SHP77 treated with DMSO at 0.1 percent for 48 hours (cell line): ENCODE measurements at regions not wholly inside any gene's neighbourhood (a gene's known extent, or its start where the extent isn't known, plus 50 kb on each side); places are given as distances from the start of the nearest gene placed in this dataset.
"Not testable (repeated sequence)": the region's sequence is repeated elsewhere in the genome, so short reads cannot be mapped to it uniquely, and the experiment has no call there.

ENCODE experiments used
- DNase-seq: peaks from one replicate; lab custom pipeline; 2025; lab: John Stamatoyannopoulos, UW

DNA sequence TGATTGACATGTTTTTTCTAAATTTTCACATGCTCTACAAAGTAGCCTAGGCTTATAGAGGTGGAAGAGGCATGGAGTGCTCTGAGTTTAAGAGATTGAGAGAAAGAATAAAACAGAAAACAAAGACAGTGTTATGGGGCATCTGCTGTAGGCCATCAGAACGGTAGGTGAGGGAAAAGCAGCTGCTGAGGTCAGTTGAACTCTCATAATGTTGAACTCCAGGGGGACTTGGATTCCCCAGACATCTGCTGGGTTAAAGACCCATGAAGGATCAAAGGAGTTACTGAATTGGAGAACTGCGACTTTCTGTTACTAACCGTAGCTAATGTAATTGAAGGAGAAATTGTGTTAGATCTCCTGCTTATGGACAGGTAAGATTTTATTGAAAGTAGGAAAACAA is 333.9 kb downstream of the TFAP2B start:
- no peak for DNase-seq

DNA sequence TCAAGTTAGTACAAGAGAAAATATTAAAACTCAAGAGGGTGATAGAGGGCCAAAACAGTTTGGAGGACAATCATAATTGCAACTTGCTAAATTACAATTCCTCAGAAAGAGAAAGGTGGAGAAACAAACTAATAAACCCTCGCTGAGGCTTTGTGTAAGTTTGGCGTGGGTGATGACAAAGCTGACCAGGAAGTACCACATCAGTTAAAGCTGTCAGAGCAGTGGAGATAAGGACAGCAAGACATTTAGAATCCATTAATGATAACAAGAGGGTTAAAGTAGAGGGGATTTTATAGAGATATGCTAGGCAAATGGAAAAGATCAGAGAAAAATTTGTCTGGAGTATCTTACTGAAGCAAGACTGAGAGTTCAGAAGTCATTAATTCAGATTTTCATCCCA is 334.4 kb downstream of the TFAP2B start:
- DNase-seq = no peak

GRCh38 chr6:51154925-51155324 is 336.3 kb downstream of the TFAP2B start:
- DNase-seq = not testable (repeated sequence)

DNA sequence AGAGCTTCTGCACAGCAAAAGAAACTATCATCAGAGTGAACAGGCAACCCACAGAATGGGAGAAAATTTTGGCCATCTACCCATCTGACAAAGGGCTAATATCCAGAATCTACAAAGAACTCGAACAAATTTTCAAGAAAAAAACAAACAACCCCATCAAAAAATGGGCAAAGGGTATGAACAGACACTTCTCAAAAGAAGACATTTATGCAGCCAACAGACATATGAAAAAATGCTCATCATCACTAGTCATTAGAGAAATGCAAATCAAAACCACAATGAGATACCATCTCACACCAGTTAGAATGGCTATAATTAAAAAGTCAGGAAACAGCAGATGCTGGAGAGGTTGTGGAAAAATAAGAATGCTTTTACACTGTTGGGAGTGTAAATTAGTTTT is 340.6 kb downstream of the TFAP2B start:
- not testable (repeated sequence) for DNase-seq

GRCh38 chr6:51161752-51162151 is 343.1 kb downstream of the TFAP2B start:
- DNase-seq = no peak

DNA sequence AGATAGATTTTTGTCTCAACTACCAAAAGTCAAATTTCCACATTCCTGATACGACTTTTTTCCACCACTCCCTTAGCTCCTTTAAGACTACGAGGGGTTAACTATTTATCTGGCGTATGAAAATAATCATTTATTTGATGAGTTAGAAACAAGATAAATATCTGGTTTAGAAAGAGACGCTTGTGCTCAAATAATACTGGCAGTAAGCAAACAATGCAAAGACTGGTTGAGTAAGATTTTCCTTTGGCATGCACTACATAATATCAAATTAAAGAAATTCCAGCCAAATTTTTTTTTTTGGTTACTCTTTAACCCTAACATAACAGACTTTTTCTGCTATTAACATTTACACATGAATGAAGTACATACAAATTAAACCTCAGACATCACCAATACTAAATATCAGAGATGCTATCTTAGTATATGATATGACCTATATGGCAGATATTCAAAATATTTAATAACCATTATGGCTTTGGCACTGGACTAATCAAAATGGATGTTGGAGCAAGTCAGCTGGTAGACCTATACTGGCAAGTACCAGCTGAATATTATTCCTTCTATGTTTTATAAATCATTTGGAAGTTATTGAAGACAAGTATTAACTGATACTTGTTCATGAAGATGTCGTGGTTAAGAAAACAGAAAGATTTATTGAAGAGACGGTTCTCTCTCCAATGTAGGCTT is 345.3 kb downstream of the TFAP2B start:
- no peak for DNase-seq

DNA sequence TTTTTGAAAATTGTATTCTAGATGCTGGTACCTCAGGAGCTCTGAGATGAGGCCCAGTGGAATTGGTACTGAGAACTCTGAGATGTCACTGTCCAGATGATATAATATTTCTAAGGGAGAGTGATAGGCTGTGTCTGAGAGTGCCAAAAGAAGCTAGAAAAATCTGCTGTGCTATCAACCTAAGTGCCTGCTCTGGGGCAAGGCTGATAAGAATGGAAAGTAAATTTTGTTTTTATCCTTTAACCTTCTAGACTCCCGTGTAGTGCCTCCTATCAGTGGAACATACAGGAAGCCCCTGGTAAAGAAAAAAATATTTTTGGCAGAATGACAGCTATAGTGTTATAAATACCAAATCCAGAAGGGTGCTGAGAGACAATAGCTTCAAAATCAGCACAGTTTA is 348.2 kb downstream of the TFAP2B start:
- no peak for DNase-seq

- DNase-seq = no peak
Observed at GRCh38 chr6:51167468-51167867, 348.8 kb downstream of the TFAP2B start.

DNA sequence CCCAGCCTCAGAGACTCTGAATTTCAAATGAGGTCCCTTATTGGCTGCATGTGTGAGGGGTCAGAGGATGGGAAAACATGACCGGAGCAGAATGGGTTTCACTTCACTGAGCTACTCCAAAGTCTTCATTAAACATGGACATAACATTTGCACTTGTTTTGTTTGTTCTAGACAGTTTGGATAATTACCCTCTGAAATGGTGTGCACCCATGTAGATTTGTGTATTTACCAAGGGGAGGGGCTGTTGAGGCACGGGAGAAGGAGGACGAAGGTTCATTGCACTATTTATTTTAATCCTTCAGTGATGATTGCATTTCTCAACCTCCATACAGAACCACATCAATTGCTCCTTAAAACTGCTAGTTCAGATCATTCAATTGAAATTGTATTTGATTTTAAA is 364.2 kb downstream of the TFAP2B start:
- no peak for DNase-seq

- DNase-seq = no peak
Observed at GRCh38 chr6:51184046-51184445, 365.4 kb downstream of the TFAP2B start.

DNA sequence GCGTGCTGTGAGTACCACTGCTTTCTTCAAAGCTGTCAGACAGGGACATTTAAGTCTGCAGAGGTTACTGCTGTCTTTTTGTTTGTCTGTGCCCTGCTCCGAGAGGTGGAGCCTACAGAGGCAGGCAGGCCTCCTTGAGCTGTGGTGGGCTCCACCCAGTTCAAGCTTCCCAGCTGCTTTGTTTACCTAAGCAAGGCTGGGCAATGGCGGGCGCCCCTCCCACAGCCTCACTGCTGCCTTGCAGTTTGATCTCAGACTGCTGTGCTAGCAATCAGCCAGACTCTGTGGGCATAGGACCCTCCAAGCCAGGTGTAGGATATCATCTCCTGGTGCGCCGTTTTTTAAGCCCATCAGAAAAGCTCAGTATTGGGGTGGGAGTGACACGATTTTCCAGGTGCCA is 374.5 kb downstream of the TFAP2B start:
- DNase-seq = not testable (repeated sequence)

DNA sequence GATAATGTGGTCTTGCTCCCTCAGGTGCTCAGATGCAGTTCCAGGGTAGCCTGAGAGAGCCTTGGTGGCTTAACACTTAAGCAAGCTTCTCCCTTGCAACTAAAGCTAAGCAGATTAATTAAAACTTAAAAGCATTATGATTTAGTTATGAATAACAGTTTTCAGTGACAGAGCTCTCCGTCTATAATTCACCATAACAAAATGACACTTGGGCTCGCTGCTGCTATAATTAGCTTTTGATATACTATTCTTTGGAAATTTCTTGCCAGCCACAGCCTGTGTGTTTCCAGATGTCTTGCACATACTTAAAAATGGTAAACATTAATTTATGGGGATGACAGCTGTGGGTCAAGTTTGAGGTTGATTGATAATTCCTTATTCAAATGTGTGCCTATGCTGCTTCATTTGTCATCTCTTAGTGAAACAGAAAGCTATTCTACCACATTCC is 380.5 kb downstream of the TFAP2B start:
- DNase-seq = no peak

GRCh38 chr6:51199733-51200260 is 381.1 kb downstream of the TFAP2B start:
- no peak for DNase-seq

- no peak for DNase-seq
Observed at GRCh38 chr6:51200676-51201075, 382.0 kb downstream of the TFAP2B start.

GRCh38 chr6:51202653-51203052 is 384.0 kb downstream of the TFAP2B start:
- DNase-seq = not testable (repeated sequence)

DNA sequence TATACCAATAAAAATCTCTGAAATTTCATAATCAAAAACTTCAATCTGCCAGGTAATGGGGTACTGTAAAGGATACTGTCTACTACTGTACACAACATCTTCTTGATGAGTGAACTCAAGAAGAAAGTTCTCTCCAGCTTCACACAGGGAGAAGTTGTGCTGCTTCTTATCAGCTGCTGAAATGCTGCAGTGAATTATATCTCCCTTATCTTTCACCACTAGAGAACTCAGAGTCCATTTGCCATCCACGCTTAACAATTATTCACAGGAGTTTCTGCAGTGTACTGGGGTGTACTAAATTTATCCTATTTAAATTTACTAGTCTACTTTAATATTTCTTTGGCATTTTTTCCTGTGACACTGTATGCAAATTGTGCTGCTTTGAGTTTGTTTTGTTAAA is 384.8 kb downstream of the TFAP2B start:
- DNase-seq = no peak

DNA sequence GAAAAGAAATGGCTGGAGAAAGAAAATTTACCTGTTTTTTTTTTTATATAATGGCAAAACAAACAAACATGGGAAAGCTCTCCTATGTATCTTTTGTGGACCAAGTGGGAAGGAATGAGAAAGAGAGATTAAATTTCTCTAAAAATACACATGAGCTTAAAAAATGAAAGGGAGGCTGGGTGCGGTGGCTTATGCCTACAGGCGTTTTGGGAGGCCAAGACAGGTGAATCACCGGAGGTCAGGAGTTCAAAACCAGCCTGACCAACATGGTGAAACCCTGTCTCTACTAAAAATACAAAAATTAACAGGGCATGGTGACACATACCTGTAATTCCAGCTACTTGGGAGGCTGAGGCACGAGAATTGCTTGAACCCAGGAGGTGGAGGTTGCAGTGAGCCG is 388.0 kb downstream of the TFAP2B start:
- not testable (repeated sequence) for DNase-seq

DNA sequence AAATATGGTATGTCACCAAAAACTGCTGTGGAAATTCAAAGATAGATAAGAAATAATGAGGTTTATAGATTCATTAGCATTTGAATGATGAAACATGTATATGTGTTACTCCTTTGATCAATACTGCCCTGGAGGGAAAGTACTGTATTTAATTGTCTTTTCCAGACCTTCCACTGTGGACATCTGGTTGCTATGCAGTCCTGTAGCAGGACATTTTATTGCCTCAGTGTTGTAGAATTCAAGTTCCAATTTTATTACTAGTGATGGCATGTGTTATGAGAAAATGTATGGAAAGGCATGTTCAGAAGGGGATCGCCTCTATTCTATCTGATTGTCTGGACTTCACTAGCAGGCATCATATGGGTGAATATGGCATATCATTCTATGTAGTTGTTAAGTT is 391.0 kb downstream of the TFAP2B start:
- no peak for DNase-seq

DNA sequence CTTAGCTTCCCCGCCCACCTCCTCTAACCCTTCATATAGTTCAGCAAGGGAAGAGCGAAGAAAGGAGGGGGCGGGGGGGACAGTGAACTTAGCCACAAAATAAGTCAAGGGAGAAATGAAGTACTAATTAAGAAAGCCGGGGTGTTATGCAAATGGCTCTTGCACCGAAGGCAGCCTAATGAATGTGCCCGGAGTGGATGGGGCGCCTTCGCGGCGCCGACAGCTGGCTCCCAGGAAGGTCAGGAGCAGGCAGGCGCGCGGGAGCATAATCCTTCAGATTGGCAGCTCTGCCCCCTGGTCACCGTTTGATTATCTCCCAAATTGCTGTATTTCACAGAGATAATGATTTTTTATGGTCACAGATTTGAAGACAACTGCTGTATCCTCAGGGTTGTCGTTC is 395.1 kb downstream of the TFAP2B start:
- DNase-seq = no peak

- no peak for DNase-seq
Observed at GRCh38 chr6:51214442-51214841, 395.8 kb downstream of the TFAP2B start.

- DNase-seq = no peak
Observed at GRCh38 chr6:51218181-51218580, 399.5 kb downstream of the TFAP2B start.

- DNase-seq = not testable (repeated sequence)
Observed at GRCh38 chr6:51224580-51225240, 406.0 kb downstream of the TFAP2B start.

DNA sequence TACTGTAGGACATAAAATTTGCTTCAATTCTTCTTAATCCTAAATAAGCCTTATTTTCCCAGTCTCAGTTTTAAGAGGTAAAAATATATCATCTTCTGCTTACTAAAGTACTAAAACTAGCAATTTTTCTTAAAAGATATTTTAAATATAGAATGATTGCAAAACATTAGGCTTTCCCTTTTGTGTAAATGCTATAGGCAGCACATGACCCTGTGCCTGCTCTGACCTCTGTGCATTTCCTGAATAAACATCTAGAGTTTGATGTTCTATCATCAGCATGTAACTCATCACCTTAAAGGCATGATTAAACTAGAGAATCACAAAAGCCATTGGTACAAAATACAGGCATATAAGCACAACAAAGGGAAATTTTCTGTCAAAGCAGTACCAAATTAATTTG is 422.7 kb downstream of the TFAP2B start:
- no peak for DNase-seq

DNA sequence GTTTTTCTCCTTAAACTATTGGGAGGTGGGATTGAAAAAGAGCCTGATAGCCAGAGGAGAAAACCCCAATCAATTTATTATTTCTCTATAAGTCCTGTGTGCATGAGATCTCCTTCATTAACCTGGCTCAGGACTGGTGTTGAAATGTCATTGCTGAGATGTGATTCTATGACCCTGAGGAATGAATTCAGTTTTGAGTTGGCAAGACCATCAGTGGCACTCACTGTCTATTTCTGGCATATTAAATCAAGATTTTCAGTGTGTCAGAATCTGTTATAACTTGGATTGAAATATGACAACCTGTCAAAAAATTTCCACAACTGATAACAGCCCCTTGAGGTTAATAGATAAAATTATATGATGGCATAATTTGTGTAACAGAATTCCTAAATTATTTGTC is 431.1 kb downstream of the TFAP2B start:
- no peak for DNase-seq
